Posterior vena cava (tissue), 2 donors: ENCODE measurements at regions not wholly inside any gene's neighbourhood (a gene's known extent, or its start where the extent isn't known, plus 50 kb on each side); places are given as distances from the start of the nearest gene placed in this dataset.

Source experiments
- DNase-seq: peaks from one replicate; pipeline ENCODE4 v3.0.0-alpha.2; 2020; ENCODE audit warnings: low spot score
- intact Hi-C, 2 donors: fragments of 100-400 bp; cut with DNase I; formaldehyde crosslinking; loops; one replicate each; pipeline versions ENCODE4 v1.14.1 to v1.14.2; 2022 to 2023
- donor health status: DM: yes; HTN: yes; CAD: no.
- donor health status: DM: yes; HTN: yes; CAD: no.

DNA sequence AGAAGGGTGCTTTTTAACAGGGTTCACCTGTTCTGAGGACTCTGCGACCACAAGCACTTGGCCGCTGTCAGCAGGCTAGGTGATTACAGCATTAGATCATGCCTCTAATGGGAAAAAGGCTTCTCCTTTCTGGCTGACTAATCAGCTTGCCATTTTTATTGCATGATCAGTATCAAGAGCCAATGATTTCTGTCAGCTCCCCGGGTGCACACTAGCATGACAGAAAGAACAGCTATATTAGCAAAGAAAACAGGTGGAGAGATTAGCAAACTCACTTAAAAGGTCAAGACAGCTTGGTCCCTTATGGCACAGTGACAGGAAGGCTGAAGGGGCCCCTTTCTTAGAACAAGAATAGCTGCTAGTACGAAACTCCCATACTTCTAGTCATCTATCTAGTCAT, 170.0 kb downstream of the SMIM20 start:
- DNase-seq: no peak
- intact Hi-C loops: no loop called here

DNA sequence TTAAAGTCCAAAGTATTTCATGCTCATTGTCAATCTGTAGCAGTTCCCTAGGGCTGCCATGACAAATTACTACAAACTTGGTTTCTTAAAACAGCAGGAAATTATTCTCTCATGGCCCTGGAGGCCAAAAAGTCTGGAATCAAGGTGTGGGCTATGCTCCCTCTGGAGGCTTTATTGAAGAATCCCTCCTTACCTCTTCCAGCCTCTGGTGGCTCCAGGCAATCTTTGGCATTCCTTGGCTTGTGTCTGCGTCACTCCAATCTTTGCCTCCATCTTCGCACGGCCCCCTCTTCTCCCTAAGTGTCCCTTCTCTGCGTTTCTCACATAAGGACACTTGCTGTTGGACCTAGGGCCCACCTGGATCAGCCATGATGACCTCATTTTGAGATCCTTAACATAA, 170.4 kb downstream of the SMIM20 start:
- no peak for DNase-seq
- intact Hi-C loops: no loop called here

DNA sequence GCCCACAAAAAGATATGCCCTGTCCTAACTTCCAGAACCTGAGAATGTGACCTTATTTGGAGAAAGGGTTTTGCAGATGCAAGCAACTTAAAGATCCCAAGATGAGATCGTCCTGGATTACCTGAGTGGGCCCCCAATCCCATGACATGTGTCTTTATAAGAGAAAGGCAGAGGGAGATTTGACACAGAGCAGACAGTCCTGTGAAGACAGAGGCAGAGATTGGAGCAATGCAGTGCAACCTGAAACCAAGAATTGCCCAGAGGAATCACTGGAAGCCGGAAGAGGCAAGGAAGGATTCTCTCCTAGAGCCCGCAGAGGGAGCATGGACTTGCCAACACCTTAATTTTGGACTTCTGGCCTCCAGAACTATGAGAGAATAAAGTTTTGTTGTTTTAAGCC, 171.5 kb downstream of the SMIM20 start:
- no peak for DNase-seq
- intact Hi-C loops: loop anchor here in 1 of 2 donors (5.0 kb wide), 1 partner anchor 67 kb away; no protein-coding TSS in a partner anchor

DNA sequence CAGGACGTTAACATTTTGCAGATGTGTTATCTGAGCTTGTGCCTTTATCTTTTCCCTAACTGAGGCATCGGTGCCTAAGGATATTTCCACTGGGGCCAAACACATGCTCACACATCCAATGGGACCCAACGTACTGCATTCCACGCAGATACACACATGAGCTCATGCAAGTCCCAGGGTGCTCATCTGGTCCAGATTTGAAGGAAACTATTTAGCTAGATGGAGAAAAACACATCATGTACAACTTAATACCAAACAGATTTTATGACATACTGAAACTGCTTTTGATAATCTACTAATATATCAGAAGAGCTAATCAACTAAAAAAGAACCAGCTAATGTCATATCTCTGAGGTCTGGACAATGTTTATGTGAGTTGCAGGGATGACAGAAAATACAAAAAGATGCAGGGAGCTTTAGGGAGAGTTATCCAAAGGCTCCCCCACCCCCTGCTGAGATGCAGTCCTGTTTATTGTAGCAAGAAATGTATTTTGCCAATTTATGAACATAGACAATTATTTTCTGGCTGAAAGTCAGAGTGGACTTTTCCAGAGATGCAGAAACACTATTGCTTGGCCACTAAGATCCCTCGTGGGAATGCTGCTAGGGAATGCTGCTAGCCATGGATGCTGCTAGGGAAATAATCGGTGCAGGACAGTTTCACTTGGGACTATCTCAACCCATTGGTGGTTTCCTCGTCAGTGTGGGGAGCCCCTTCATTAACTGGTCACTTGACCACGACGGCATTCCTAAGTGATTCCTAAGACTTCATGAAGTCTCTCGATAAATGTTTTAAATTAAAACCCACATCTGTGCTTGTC, 172.8 kb downstream of the SMIM20 start:
- intact Hi-C loops: loop anchor here in 1 of 2 donors (5.0 kb wide), 1 partner anchor 65 kb away; no protein-coding TSS in a partner anchor
- no peak for DNase-seq

DNA sequence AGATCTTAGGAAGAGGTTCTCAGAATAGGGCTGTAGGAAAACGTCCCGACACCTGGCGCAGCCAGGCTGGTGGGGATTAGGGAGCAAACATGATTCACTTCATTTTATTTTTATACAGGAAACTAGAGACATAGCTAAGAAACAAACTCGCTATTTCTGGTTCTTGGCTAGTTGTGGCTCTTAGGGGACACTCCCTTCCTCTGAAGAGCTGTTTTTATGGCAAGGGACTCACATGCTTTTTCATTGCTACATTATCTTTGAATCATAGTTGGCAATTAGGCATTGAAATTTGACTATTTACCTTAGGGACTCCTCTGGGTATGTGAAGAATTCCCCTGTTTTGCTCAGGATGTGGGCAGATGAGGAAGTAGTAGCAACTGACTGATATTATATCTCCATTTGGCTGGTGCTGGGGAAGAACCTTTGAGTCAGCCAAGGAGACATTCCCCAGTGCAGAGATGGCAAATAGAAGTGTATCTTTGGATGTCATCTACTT, 174.5 kb downstream of the SMIM20 start:
- peak; percentile 79 for DNase-seq
- intact Hi-C loops: loop anchor here in 1 of 2 donors (5.0 kb wide), 1 partner anchor 64 kb away; no protein-coding TSS in a partner anchor

DNA sequence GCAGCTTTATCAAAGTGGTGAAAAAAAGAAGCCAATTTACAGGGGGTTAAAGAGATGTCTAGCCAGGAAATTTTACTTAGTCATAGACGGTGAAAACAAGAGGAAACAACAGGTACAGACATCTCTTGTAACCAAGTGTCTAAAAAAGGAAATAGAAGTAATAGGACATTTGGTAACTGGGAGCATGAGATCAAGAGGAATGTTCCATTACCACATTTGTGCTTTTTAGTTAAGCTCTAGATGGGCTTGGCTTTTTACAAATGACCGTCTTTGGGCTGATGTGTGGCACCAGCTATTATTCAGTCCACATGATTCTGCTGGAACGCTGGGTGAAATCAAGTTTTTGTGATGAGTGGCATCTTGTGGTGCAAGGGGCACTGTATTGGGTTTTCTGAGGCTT, 179.5 kb downstream of the SMIM20 start:
- DNase-seq: no peak
- intact Hi-C loops: no loop called here

DNA sequence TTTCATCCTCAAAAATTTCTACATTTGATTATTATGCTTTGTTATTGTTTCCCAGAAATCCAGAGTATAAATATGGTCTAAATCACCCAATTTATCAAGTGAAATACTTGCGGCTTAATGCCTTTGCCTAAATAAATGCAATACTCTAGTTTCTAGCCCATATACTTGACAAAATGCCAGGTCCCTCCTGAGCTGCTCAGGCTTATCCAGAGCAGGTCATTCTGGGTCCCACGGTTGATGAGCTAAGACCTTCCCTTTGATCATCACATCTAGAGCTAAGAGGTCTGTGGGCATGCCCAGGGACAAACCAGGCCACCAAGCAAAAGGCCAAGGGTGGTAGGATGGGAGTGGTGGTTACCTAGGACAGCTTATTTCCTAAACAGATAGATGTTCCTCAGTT, 180.1 kb downstream of the SMIM20 start:
- no peak for DNase-seq
- intact Hi-C loops: no loop called here

DNA sequence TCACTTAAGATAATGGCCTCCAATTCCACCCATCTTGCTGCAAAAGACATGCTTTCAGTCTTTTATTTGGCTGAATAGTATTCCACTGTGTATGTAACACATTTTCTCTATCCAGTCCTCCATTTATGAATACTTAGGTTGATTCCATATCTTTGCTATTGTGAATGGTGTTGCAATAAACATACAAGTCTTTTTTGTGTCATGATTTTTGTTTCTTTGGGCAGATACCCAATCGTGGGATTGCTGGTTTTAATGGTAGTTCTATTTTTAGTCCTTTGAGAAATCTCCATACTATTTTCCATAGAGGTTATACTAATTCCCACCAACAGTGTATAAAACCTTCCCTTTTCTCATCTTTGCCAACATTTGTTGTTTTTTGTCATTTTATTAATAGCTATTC, 180.9 kb downstream of the SMIM20 start:
- intact Hi-C loops: no loop called here
- DNase-seq: no peak

DNA sequence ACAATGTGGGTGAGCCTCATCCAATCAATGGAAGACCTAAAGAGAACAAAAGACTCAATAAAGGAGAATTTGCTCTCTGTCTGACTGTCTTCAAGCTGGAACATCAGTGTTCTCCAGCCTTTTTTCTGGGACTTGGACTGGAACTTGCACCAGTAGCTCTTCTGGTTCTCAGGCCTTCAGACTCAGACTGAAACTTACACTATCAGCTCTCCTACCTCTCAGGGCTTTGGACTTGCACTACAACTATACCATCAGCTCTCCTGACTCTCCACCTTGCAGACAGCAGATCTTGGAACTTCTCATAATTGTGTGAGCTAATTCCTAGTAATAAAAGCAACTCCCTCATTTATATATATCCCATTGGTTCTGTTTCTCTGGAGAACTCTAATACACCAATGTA, 185.9 kb downstream of the SMIM20 start:
- intact Hi-C loops: no loop called here
- DNase-seq: no peak

DNA sequence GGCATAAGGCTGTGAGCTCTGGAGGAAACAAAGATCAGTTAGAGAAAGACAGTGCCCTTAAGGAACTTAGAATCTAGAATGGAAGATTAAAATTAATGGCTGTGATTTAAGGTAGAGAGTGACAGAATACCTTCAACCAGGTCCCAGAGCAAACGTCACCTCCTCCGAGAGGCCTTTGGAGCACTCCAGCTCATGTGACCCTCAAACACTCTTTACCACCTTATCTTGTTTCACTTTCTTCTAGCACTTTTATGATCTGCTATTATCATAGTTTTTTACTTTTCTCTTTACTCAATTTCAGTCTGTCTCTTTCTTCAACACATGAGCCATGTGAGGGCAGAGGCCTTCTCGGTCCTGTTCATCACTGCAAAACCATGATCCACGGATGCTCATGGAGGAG, 187.0 kb downstream of the SMIM20 start:
- intact Hi-C loops: no loop called here

DNA sequence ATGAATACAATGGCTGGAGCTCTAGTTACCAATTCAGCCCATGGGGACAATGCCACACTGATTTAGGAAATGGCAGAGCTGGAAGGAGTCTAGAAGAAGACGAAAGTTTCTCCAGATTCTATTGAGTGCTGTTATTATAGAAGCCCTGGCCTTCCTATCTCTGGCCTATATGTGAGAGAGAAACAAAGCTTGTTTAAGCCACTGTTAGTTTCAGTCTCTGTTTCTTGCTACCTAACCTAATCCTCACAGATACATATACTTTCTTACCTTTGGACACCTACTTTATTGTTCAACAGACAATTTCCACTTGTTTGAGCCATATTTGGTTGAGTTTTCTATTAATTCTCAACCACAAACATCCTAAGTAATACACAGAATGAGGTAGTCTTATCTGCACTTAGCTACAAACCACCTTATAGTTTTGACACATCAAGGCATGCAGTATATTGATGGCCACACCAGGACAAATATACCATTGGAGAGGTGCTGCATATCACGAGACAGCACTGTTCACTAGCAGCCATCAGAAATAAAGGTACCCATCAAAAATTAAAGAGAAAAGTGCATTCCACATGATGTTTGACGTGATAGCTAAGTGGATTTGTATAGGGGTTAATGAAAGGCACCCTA, 190.2 kb downstream of the SMIM20 start:
- DNase-seq: no peak
- intact Hi-C loops: no loop called here

More for the DNA sequence above, 187.0 kb downstream of the SMIM20 start:
- no peak for DNase-seq

DNA sequence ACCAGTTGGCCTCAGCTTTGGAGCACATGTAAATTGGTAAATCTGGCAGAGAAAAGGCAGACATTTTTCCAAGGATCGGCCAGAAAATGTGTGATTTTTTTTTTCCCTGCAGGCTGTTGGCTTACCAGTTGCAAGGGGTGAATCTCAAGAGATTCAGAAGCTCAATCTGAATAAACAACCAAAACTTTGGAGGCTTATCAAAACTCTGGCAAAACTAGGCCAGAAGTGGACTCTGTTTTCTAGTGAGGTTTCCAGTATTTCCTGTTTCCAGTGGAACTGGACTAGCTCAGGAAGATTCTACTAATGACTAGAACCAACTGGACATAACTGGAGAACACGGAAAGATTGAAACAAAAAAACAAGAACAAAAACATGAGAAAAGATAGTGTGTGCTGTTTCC, 191.3 kb downstream of the SMIM20 start:
- intact Hi-C loops: no loop called here
- no peak for DNase-seq

DNA sequence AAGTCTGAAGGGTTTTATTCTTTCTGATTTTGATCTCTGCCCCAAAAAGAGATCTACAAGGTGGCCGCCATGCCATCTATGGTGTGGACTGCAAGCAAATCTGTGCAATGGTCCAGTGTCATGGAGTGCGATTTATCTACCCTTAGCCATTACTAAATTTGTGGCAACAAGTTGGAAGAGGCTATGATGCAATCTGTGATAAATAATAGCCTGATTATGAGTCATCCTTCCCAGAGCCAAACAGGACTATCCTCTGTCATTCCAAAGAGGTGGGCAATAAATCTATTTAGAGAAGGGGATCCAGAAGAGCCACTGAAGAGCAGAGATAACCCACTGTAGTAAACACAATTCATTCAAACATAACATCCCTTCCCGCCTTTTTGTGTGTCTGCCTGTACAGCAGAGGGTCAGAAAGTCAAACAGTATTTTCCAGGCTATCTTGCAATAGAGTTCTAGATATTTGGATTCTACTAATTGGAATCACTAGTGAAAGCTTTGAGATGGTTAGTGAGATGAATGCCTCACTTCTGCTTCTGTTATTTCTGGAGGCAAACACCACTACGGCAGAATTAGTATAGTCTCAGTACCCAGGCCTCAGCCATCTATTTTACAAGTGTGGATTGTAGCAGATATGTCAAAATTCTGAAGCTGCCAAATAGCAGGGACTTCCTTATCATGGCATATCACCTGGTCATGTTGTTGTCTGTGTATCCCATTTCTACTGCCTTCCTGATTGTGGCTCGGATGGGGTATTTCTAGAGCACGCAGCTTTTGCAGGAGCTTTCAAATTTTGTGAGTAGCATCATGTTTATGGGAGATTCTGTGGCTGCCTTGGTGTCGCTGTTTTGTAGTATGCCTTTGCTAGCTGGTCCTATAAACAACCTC, 192.0 kb downstream of the SMIM20 start:
- no peak for DNase-seq
- intact Hi-C loops: no loop called here

DNA sequence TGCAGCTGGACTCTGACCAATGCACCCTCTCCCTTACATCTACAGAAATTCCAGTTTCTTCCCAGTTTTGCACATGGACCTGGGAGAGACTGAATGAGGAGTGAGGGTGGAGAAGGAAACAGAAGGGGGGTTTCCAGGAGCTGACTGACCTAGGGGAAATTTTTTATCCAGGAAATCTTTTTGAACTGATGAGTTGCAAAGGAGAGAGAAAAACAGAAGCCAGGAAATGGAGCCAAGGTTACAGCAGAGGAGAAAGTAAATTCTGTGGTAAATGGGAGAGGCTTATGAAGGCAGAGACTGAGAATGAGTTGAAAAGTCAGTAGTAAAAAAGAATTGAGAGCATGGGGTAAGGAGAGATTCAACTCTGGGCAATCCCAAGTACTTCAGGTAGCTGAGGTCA, 192.8 kb downstream of the SMIM20 start:
- no peak for DNase-seq
- intact Hi-C loops: no loop called here

DNA sequence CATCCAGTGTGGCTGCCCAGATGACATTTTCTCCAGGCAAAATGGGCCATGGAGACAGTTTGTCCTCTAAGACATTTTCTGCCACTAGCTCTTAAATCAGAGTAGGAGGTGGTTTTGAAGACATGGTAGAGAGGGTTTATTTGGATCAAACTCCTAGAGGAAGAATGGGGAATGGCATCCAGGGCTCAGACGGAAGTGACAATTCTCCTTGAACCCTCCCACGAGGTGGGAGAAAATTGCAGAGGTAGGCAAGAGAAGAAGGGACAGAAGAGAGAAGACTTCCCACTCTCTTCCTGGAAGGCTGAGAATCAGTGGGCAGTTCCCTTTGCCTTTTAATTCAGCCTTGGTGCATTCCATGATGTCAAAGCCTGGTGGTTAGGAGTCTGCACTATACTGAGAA, 194.0 kb downstream of the SMIM20 start:
- no peak for DNase-seq
- intact Hi-C loops: loop anchor here in 1 of 2 donors (1.0 kb wide), 1 partner anchor 39 kb away; no protein-coding TSS in a partner anchor

DNA sequence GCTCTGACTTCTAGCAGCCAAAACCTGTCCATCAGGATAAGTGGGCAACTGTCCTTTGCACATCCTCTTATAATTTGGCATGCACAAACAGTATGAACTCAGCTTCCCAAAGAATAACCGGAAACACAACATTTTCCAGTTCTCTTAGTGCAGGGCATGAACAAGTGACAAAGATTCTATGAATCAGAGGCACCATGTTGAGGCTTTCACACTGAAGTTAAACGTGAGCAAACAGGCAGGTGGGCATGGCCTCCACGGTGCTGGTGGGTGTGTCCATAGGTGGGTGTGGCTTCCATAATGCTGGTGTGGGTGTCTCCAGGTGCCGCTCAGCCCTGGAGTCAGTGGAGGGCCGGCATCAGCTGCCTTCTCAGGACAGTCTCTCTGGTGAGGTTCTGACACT, 196.5 kb downstream of the SMIM20 start:
- no peak for DNase-seq
- intact Hi-C loops: no loop called here

DNA sequence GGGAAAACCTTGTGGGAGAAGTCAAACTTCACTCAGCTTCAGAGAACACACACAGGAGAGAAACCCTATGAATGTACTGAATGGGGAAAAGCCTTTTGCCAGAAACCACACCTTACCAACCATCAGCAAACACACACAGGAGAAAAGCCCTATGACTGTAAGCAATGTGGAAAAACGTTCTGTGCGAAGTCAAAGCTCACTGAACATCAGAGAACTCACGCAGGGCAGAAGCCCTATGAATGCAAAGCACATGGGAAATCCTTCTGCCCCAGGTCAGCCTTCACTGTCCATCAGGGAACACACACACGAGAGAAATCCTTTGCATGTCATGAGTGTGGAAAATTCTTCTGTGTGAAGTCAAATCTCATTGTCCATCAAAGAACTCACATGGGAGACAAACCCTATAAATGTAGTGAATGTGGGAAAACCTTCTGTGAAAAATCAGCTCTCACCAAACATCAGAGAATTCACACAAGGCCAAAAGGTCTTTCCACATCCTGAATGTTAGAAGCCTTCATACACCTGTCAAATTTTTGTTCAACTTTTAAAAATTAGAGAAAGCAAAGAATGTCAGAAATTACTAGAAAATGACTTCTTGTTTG, 199.4 kb downstream of the SMIM20 start:
- no peak for DNase-seq
- intact Hi-C loops: no loop called here

DNA sequence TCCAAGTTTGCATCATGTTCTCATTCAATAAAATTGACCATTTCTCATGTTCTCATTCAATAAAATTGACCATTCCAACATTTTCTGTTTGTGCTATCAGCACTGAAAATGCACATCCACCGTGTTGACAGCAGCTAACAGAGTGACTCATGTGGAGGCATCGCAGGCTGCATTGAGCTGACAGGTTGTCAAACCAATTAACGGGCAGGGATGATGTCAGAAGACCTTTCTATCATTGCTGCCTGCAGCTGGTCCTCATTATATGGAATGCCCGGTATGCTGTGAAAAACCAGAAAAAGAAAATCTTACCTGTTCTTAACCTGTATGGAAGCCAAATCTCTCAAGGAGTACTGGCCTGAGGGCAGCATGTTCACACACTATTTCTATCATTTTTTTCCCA, 202.0 kb downstream of the SMIM20 start:
- DNase-seq: no peak
- intact Hi-C loops: no loop called here

DNA sequence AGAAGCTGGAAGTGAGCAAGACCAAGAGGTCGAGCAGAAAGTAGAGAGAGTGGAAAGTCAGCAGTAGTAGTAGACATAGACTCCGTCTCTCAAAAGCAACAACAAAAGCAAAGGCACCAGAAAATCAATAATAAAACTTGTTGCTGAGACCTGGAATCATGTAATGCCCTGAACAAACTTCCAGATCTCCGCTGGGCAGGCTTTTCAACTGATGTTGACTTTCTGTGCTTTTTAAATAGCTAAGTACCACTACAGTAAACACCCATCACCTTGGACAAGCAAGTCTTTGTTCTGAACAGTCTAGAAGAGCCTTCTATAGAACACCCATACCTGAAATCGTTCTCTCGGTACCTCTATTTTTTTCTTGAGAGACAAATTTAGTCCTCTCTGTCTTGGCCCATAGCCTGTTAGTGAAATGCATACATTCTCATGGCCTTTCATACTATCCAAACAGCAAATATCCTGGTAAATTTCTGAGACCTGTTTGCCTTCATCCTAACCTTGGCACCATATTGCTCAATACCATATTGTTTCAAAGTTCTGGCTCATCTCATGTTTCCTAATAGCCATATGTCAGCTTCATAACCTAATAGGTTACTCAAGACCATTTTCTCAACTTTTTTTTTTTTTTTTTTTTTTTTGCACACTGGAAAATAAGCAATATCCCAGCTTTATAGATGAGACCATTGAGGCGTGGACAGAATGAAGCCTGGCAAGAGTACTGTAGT, 200.6 kb upstream of the RBPJ start:
- DNase-seq: no peak
- intact Hi-C loops: no loop called here
